Adipocyte (in vitro differentiated cells): ENCODE measurements at regions not wholly inside any gene's neighbourhood (a gene's known extent, or its start where the extent isn't known, plus 50 kb on each side); places are given as distances from the start of the nearest gene placed in this dataset.

ENCODE experiments used
- DNase-seq: peaks from one replicate; pipeline ENCODE4 v3.0.0-alpha.2; 2015; ENCODE audit warnings: low read depth
- H3K27me3 ChIP-seq: replicated peaks from 2 replicates; pipeline ENCODE4 v1.7.0; 2013; ENCODE audit warnings: mild to moderate bottlenecking, low read length, moderate library complexity; ENCODE audit not compliant: control insufficient read depth, insufficient read depth
- H3K36me3 ChIP-seq: 2 replicates; pipeline ENCODE4 v1.7.0; 2013; ENCODE audit warnings: low read length, mild to moderate bottlenecking, moderate library complexity; ENCODE audit not compliant: control insufficient read depth, insufficient read depth, severe bottlenecking
- H3K4me1 ChIP-seq: 2 replicates; pipeline ENCODE4 v1.7.0; 2013; ENCODE audit warnings: mild to moderate bottlenecking, low read length, moderate library complexity; ENCODE audit not compliant: control insufficient read depth, insufficient read depth
- H3K4me3 ChIP-seq: 2 replicates; pipeline ENCODE4 v1.7.0; 2013; ENCODE audit warnings: mild to moderate bottlenecking, low read length, moderate library complexity
- H3K9ac ChIP-seq: 2 replicates; pipeline ENCODE4 v1.7.0; 2013; ENCODE audit warnings: mild to moderate bottlenecking, low read length, moderate library complexity
- H3K9me3 ChIP-seq: 2 replicates; pipeline ENCODE4 v1.7.0; 2013; ENCODE audit warnings: mild to moderate bottlenecking, low read length, moderate library complexity; ENCODE audit not compliant: control insufficient read depth

GRCh38 chr9:2916382-2916985 is 72.6 kb upstream of the PUM3 start:
- no peak for DNase-seq
- Histone ChIP-seq H3K27me3 (no peaks in the 10 kb centered on the region), H3K36me3 (no peaks in the 10 kb centered on the region), H3K4me1 (peaks cover 11% of the 10 kb centered on the region), H3K9ac (no peak overlapping the region), H3K9me3 (no peaks in the 10 kb centered on the region), H3K4me3 (no peak overlapping the region)

DNA sequence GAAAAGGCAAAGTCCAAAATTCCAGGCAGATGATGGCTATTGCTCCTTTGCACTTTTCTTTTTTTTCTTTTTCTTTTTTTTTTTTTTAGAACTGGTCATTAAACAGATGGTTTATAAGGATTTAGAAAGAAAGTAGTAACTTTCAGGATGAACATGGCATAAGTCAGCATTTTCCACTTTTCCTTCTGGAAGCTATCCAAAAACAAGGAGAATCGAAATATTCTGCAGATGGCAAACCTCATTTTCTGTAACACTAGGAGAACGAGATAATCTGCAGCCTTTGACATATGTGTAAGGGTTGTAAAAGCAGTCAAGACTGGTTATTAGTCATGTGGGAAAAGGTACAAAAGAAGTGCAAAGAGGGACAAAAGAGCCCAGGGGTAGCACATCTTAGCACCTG is 69.1 kb upstream of the PUM3 start:
- Histone ChIP-seq H3K9ac (no peak overlapping the region), H3K4me3 (no peak overlapping the region), H3K9me3 (no peaks in the 10 kb centered on the region)

GRCh38 chr9:2907411-2907810 is 63.5 kb upstream of the PUM3 start:
- Histone ChIP-seq H3K9ac (no peak overlapping the region), H3K4me1 (no peaks in the 10 kb centered on the region), H3K36me3 (no peaks in the 10 kb centered on the region), H3K9me3 (peaks cover 2% of the 10 kb centered on the region), H3K27me3 (peaks cover 4% of the 10 kb centered on the region), H3K4me3 (no peak overlapping the region)
- DNase-seq: no peak

More for the DNA sequence above, 69.1 kb upstream of the PUM3 start:
- Histone ChIP-seq H3K27me3 (no peaks in the 10 kb centered on the region), H3K4me1 (no peaks in the 10 kb centered on the region), H3K36me3 (no peaks in the 10 kb centered on the region)
- no peak for DNase-seq

GRCh38 chr9:2904242-2904930 is 60.5 kb upstream of the PUM3 start:
- DNase-seq: no peak
- no peaks in the 10 kb centered on the region for H3K36me3 ChIP-seq
- no peak overlapping the region for H3K4me3 ChIP-seq
- H3K27me3 ChIP-seq: peaks cover 4% of the 10 kb centered on the region
- H3K9me3 ChIP-seq: peaks cover 6% of the 10 kb centered on the region
- H3K4me1 ChIP-seq: no peaks in the 10 kb centered on the region
- no peak overlapping the region for H3K9ac ChIP-seq
